HCT116 (cell line): ENCODE measurements at regions not wholly inside any gene's neighbourhood (a gene's known extent, or its start where the extent isn't known, plus 50 kb on each side); places are given as distances from the start of the nearest gene placed in this dataset.

Source experiments
- FOSL1 ChIP-seq: IDR thresholded peaks from 2 replicates; pipeline ENCODE4 v1.6.1; 2012; ENCODE audit warnings: low read depth
- POLR2A ChIP-seq: IDR thresholded peaks from 2 replicates; pipeline ENCODE4 v1.7.0; 2011; ENCODE audit warnings: borderline replicate concordance; ENCODE audit not compliant: insufficient read depth, insufficient read length; ENCODE audit errors: extremely low read depth
- TCF7L2 ChIP-seq: IDR thresholded peaks from 2 replicates; pipeline ENCODE4 v1.7.0; 2011; ENCODE audit warnings: borderline replicate concordance, inconsistent platforms; ENCODE audit not compliant: insufficient read depth, insufficient read length; ENCODE audit errors: extremely low read depth
- ZNF274 ChIP-seq: fragments of 200-500 bp; sonication (Bioruptor generic); IDR thresholded peaks from 2 replicates; pipeline ENCODE4 v1.6.1; 2014; ENCODE audit warnings: mild to moderate bottlenecking, low read depth, low read length, inconsistent platforms

- TF ChIP-seq FOSL1 (no peak), TCF7L2 (no peak), ZNF274 (no peak), POLR2A (no peak)
Measured at GRCh38 chrX:11934089-11934488, 176.1 kb downstream of the MSL3 start.
